Fibroblast of the aortic adventitia (primary cell): ENCODE measurements at regions not wholly inside any gene's neighbourhood (a gene's known extent, or its start where the extent isn't known, plus 50 kb on each side); places are given as distances from the start of the nearest gene placed in this dataset.
A peak's percentile ranks its signal among the peaks of the same experiment; 100 is the strongest.

ENCODE experiments used
- DNase-seq: peaks from one replicate; pipeline ENCODE4 v3.0.0-alpha.2; 2010; ENCODE audit warnings: low read depth
- H3K4me3 ChIP-seq: 2 replicates; pipeline ENCODE4 v1.5.1; 2011; ENCODE audit warnings: low read depth, mild to moderate bottlenecking, control low read depth, low read length, moderate library complexity
- TF ChIP-seq, protein P1 (sequence below): IDR thresholded peaks from 2 replicates; pipeline ENCODE4 v1.5.1; 2011; ENCODE audit warnings: mild to moderate bottlenecking, low read length, control low read depth, inconsistent platforms; ENCODE audit not compliant: insufficient read depth

DNA sequence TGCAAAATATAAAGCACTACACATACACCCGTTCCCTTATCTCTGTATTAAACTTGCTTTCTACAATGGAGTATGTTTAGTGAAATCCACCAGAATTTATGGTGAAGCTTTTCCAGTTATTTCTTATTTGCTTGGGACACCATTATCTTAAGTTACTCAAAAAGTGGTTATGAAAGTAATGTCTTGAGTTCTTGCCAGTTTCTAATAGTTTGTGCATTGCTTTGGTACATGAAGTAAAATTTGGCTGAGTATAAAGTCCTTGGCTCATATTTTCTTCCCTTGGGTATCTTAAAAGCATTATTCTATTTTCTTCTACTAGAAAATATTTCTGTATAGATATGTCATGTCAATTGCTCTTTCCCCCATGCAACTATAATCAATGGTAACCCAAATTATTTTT, 85.2 kb downstream of the POLR1F start:
- TF ChIP-seq, protein P1, sequence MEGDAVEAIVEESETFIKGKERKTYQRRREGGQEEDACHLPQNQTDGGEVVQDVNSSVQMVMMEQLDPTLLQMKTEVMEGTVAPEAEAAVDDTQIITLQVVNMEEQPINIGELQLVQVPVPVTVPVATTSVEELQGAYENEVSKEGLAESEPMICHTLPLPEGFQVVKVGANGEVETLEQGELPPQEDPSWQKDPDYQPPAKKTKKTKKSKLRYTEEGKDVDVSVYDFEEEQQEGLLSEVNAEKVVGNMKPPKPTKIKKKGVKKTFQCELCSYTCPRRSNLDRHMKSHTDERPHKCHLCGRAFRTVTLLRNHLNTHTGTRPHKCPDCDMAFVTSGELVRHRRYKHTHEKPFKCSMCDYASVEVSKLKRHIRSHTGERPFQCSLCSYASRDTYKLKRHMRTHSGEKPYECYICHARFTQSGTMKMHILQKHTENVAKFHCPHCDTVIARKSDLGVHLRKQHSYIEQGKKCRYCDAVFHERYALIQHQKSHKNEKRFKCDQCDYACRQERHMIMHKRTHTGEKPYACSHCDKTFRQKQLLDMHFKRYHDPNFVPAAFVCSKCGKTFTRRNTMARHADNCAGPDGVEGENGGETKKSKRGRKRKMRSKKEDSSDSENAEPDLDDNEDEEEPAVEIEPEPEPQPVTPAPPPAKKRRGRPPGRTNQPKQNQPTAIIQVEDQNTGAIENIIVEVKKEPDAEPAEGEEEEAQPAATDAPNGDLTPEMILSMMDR = no peak
- no peak overlapping the region for H3K4me3 ChIP-seq
- peak; percentile 20 for DNase-seq

- TF ChIP-seq, protein P1 = no peak
- no peak overlapping the region for H3K4me3 ChIP-seq
- no peak for DNase-seq
Measured at GRCh38 chr7:19621740-19622139, 87.1 kb downstream of the POLR1F start.

DNA sequence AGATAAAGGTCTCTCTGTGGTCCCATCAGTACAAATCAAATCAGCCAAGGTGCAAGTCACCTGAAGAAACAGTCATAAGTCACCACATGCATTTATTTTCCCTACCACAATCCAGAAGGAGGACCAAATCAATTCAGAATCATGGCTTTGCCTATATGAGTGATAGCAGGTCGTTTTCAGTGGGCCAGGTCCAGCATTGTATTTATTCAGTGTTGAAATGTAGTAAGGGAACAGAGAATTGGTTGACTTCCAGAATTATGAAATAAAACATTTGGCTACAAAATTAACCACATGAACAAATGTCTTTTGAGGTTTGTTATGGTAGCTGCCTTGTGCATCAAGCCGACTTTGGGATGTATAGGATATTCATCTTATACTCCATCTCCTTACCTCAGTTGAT, 88.4 kb downstream of the POLR1F start:
- no peak overlapping the region for H3K4me3 ChIP-seq
- DNase-seq = no peak
- TF ChIP-seq, protein P1 = no peak

GRCh38 chr7:19619122-19619521, 89.7 kb downstream of the POLR1F start:
- TF ChIP-seq, protein P1 = no peak
- DNase-seq = no peak
- no peak overlapping the region for H3K4me3 ChIP-seq

- no peak overlapping the region for H3K4me3 ChIP-seq
- TF ChIP-seq, protein P1 = no peak
- no peak for DNase-seq
Measured at GRCh38 chr7:19617901-19618300, 90.9 kb downstream of the POLR1F start.

DNA sequence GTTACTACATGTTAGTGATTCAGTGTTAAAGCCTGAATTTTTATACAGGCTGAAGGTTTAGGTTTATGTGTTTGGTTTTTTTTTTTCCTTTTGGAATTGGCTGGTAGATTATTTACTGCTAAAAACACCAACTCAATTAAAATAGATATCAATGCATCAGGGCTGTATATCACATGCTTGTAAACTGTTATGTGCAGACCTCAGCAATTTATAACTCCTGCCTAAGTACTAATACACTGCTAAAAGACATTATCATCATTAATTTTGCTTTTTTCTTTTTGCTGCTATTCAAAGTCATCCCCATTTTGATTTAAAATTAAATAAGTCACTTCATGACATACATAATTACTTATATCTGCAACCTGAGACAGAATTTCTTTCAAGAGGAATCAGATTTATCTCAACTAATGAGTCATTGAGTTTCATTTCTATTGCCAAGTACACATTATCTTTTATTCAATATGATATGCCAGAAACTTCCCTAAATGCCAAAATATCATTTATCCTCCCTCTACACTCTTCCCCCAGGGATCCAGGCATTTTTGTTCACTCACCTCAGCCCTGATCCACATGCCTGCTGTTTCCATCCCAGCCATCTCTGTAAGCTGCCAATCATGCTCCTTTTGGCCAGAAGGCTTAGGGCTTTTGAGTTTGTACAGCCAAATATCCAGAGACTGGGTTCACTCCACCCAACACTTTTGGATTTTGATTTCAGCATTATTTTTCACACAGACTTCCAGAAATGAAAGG, 98.5 kb downstream of the POLR1F start:
- no peak overlapping the region for H3K4me3 ChIP-seq
- TF ChIP-seq, protein P1 = no peak
- peak; percentile 1 for DNase-seq

- no peak overlapping the region for H3K4me3 ChIP-seq
- DNase-seq = no peak
- TF ChIP-seq, protein P1 = no peak
Measured at GRCh38 chr7:19589446-19589845, 119.4 kb downstream of the POLR1F start.
